Karpas-422 (cell line): ENCODE measurements at regions not wholly inside any gene's neighbourhood (a gene's known extent, or its start where the extent isn't known, plus 50 kb on each side); places are given as distances from the start of the nearest gene placed in this dataset.
A peak's percentile ranks its signal among the peaks of the same experiment; 100 is the strongest.

Experiments used
- DNase-seq: peaks from one replicate; pipeline ENCODE4 v3.0.0-alpha.2; 2015
- H2AFZ ChIP-seq: fragments of 200-600 bp; sonication (generic); 2 replicates; pipeline ENCODE4 v1.6.1; 2014; ENCODE audit warnings: antibody characterized with exemption, low read length, mixed read lengths
- H3K27ac ChIP-seq: fragments of 200-600 bp; sonication (generic); 2 replicates; pipeline ENCODE4 v1.5.1; 2014; ENCODE audit warnings: mild to moderate bottlenecking, low read length, moderate library complexity
- H3K27me3 ChIP-seq: fragments of 200-600 bp; sonication (generic); 2 replicates; pipeline ENCODE4 v1.6.1; 2014; ENCODE audit warnings: low read length, mixed read lengths
- H3K36me3 ChIP-seq: fragments of 200-600 bp; sonication (generic); 2 replicates; pipeline ENCODE4 v1.6.1; 2014; ENCODE audit warnings: low read length, mixed read lengths; ENCODE audit not compliant: insufficient read depth
- H3K4me1 ChIP-seq: fragments of 200-600 bp; sonication (generic); 2 replicates; pipeline ENCODE4 v1.6.1; 2014; ENCODE audit warnings: mild to moderate bottlenecking, low read length, mixed read lengths
- H3K4me2 ChIP-seq: fragments of 200-600 bp; sonication (generic); 2 replicates; pipeline ENCODE4 v1.6.1; 2014; ENCODE audit warnings: low read length, low read depth, mild to moderate bottlenecking; ENCODE audit not compliant: poor library complexity, severe bottlenecking
- H3K4me3 ChIP-seq: fragments of 200-600 bp; sonication (generic); 2 replicates; pipeline ENCODE4 v1.5.1; 2014; ENCODE audit warnings: mild to moderate bottlenecking, antibody characterized with exemption, low read length, mixed read lengths
- H3K79me2 ChIP-seq: fragments of 200-600 bp; sonication (generic); 2 replicates; pipeline ENCODE4 v1.6.1; 2014; ENCODE audit warnings: mild to moderate bottlenecking, low read length, mixed read lengths
- H3K9ac ChIP-seq: fragments of 200-600 bp; sonication (generic); 2 replicates; pipeline ENCODE4 v1.6.0; 2014; ENCODE audit warnings: low read length
- H3K9me2 ChIP-seq: fragments of 200-600 bp; sonication (generic), shearing (Covaris generic); replicated peaks from 2 replicates; pipeline ENCODE4 v1.6.0; 2014; ENCODE audit warnings: mild to moderate bottlenecking, low read length, moderate library complexity; ENCODE audit not compliant: insufficient read depth
- H3K9me3 ChIP-seq: fragments of 300-700, 200-600 bp; sonication (generic); 2 replicates; pipeline ENCODE4 v1.6.1; 2014; ENCODE audit warnings: low read length, mixed read lengths
- H4K20me1 ChIP-seq: fragments of 200-600 bp; sonication (generic); 2 replicates; pipeline ENCODE4 v1.6.1; 2014; ENCODE audit warnings: mild to moderate bottlenecking, antibody characterized with exemption, low read length, low read depth; ENCODE audit not compliant: insufficient read depth

DNA sequence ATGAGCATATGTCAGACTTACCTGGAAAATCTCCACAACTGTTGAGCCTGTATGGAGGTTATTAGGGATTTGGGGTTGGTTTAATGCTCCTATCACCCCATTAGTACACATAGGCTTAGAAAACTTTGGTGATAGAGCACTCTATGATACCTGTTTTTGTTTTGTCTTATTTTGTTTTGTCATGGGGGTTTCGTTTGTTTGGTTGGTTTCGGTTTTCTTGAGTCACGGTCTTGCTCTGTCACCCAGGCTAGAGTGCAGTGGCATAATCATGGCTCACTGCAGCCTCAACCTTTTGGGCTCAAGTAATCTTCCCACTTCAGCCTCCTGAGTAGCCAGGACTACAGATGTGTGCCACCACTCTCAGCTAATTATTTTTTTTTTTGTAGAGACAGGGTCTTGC, 70.0 kb downstream of the MZT1 start:
- H3K9me3 ChIP-seq: no peaks in the 10 kb centered on the region
- no peaks in the 10 kb centered on the region for H4K20me1 ChIP-seq
- H3K27ac ChIP-seq: no peak overlapping the region
- DNase-seq: no peak
- H3K36me3 ChIP-seq: no peaks in the 10 kb centered on the region
- no peak overlapping the region for H2AFZ ChIP-seq
- no peaks in the 10 kb centered on the region for H3K79me2 ChIP-seq
- H3K4me1 ChIP-seq: no peaks in the 10 kb centered on the region
- no peak overlapping the region for H3K9ac ChIP-seq
- no peak overlapping the region for H3K4me3 ChIP-seq
- H3K27me3 ChIP-seq: no peaks in the 10 kb centered on the region
- H3K9me2 ChIP-seq: no peaks in the 10 kb centered on the region
- H3K4me2 ChIP-seq: no peak overlapping the region

- Histone ChIP-seq H3K27me3 (no peaks in the 10 kb centered on the region), H3K9ac (no peak overlapping the region), H3K9me2 (no peaks in the 10 kb centered on the region), H3K9me3 (no peaks in the 10 kb centered on the region), H3K4me2 (no peak overlapping the region), H3K27ac (no peak overlapping the region), H3K36me3 (no peaks in the 10 kb centered on the region), H3K4me1 (no peaks in the 10 kb centered on the region), H4K20me1 (no peaks in the 10 kb centered on the region), H3K4me3 (no peak overlapping the region), H2AFZ (no peak overlapping the region), H3K79me2 (no peaks in the 10 kb centered on the region)
- DNase-seq: no peak
Measured at GRCh38 chr13:72656357-72656756, 71.1 kb downstream of the MZT1 start.

- no peaks in the 10 kb centered on the region for H3K9me2 ChIP-seq
- no peak overlapping the region for H3K4me2 ChIP-seq
- no peak overlapping the region for H2AFZ ChIP-seq
- no peaks in the 10 kb centered on the region for H3K36me3 ChIP-seq
- H3K9ac ChIP-seq: no peak overlapping the region
- no peaks in the 10 kb centered on the region for H3K9me3 ChIP-seq
- no peak for DNase-seq
- H3K79me2 ChIP-seq: no peaks in the 10 kb centered on the region
- no peaks in the 10 kb centered on the region for H3K27me3 ChIP-seq
- no peak overlapping the region for H3K27ac ChIP-seq
- H4K20me1 ChIP-seq: no peaks in the 10 kb centered on the region
- H3K4me3 ChIP-seq: no peak overlapping the region
- no peaks in the 10 kb centered on the region for H3K4me1 ChIP-seq
Measured at GRCh38 chr13:72653506-72653905, 73.9 kb downstream of the MZT1 start.

DNA sequence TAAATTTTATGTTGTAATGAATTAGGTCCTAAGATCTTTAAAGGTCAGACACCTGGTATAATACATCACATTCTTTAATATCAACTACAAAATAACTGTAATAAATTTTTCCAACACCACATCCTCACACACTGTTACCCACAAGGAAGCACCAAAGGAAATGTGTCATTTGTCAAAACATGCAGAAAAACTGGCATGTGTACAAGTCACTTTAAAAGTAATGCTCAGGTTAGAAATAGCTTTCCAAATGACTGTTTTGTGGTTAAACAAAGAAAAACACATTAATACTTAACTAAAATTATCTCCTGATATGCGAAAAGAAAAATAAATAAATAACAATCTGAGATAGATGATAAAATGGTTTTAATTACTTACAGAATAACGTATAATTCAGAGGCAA, 74.7 kb downstream of the MZT1 start:
- no peak overlapping the region for H3K9ac ChIP-seq
- no peaks in the 10 kb centered on the region for H3K36me3 ChIP-seq
- H3K4me2 ChIP-seq: no peak overlapping the region
- no peaks in the 10 kb centered on the region for H3K27me3 ChIP-seq
- H3K9me2 ChIP-seq: no peaks in the 10 kb centered on the region
- DNase-seq: no peak
- no peaks in the 10 kb centered on the region for H3K9me3 ChIP-seq
- H3K4me3 ChIP-seq: no peak overlapping the region
- no peaks in the 10 kb centered on the region for H4K20me1 ChIP-seq
- H3K27ac ChIP-seq: no peak overlapping the region
- H3K79me2 ChIP-seq: no peaks in the 10 kb centered on the region
- H2AFZ ChIP-seq: no peak overlapping the region
- no peaks in the 10 kb centered on the region for H3K4me1 ChIP-seq

- H3K27me3 ChIP-seq: no peaks in the 10 kb centered on the region
Measured at GRCh38 chr13:72651144-72651543, 76.3 kb downstream of the MZT1 start.

DNA sequence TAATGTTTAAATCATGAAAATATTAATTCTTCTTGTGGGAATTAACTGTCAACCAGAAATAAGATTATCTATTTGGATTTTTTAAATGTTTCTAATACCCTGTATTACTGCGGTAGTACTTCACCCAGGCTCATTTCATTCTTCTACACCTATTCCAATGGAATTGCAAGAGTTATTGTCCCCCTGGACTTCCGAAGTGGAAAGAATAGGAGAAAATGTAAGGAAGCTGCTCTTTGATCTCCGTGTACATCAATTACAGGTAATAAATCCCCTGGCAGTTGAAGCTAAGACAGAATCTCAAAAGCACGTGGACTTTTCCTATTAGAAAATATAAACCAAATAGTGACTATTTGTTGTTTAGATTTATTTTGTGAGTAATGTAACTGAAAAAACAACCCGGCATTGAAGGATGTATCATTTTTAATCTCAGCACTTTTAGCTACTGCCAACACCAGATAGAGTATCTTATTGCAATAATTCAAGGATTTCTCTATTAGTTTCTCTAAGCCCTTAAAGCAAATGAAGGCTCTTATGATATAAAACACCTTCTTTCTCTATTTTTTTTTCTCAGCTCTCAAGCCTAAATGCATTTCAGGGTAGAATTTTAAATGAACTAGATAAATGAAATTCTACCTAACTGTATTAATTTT, 77.3 kb downstream of the MZT1 start:
- H3K9ac ChIP-seq: no peak overlapping the region
- H3K27ac ChIP-seq: no peak overlapping the region
- no peaks in the 10 kb centered on the region for H3K9me3 ChIP-seq
- H2AFZ ChIP-seq: no peak overlapping the region
- no peak overlapping the region for H3K4me3 ChIP-seq
- no peaks in the 10 kb centered on the region for H4K20me1 ChIP-seq
- H3K36me3 ChIP-seq: no peaks in the 10 kb centered on the region
- no peaks in the 10 kb centered on the region for H3K27me3 ChIP-seq
- no peak for DNase-seq
- H3K4me1 ChIP-seq: no peaks in the 10 kb centered on the region
- no peak overlapping the region for H3K4me2 ChIP-seq
- H3K79me2 ChIP-seq: no peaks in the 10 kb centered on the region
- no peaks in the 10 kb centered on the region for H3K9me2 ChIP-seq

More at GRCh38 chr13:72651144-72651543, 76.3 kb downstream of the MZT1 start:
- no peaks in the 10 kb centered on the region for H4K20me1 ChIP-seq
- no peaks in the 10 kb centered on the region for H3K9me2 ChIP-seq
- no peaks in the 10 kb centered on the region for H3K79me2 ChIP-seq
- H3K4me3 ChIP-seq: no peak overlapping the region
- peak; percentile 51 for DNase-seq
- H3K9me3 ChIP-seq: no peaks in the 10 kb centered on the region
- no peak overlapping the region for H3K9ac ChIP-seq
- H2AFZ ChIP-seq: no peak overlapping the region
- H3K36me3 ChIP-seq: no peaks in the 10 kb centered on the region
- no peak overlapping the region for H3K27ac ChIP-seq
- no peaks in the 10 kb centered on the region for H3K4me1 ChIP-seq
- H3K4me2 ChIP-seq: no peak overlapping the region

GRCh38 chr13:72648513-72649065, 78.8 kb downstream of the MZT1 start:
- Histone ChIP-seq H3K9me2 (no peaks in the 10 kb centered on the region), H4K20me1 (no peaks in the 10 kb centered on the region), H3K4me3 (no peak overlapping the region), H2AFZ (no peak overlapping the region), H3K9ac (no peak overlapping the region), H3K9me3 (no peaks in the 10 kb centered on the region), H3K79me2 (no peaks in the 10 kb centered on the region), H3K27me3 (no peaks in the 10 kb centered on the region), H3K4me1 (no peaks in the 10 kb centered on the region), H3K27ac (no peak overlapping the region), H3K4me2 (no peak overlapping the region), H3K36me3 (no peaks in the 10 kb centered on the region)
- no peak for DNase-seq

DNA sequence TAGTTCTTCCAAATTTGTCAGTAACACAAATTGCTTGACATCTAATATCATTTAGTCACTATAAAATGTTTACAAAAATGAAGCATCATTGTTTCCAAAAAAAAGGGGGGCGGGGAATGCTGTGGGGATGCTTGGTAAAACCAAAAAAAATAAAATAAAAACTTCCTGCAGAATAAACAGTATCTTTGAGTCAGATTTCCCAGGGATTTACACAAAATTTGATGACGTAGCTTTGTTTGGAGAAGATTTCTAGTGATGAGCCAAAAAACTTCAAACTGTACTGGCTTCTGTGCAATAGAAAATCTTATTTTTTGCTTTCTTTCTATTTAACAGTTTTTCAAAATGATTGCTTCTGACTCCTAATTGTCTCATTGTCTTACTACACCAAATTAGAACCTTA, 80.0 kb downstream of the MZT1 start:
- H3K9me2 ChIP-seq: no peaks in the 10 kb centered on the region
- H3K9me3 ChIP-seq: no peaks in the 10 kb centered on the region
- H3K36me3 ChIP-seq: no peaks in the 10 kb centered on the region
- no peak overlapping the region for H3K4me3 ChIP-seq
- H3K27me3 ChIP-seq: no peaks in the 10 kb centered on the region
- no peaks in the 10 kb centered on the region for H4K20me1 ChIP-seq
- H3K4me2 ChIP-seq: no peak overlapping the region
- no peaks in the 10 kb centered on the region for H3K79me2 ChIP-seq
- DNase-seq: no peak
- H3K27ac ChIP-seq: no peak overlapping the region
- no peak overlapping the region for H3K9ac ChIP-seq
- H2AFZ ChIP-seq: no peak overlapping the region
- H3K4me1 ChIP-seq: no peaks in the 10 kb centered on the region
